Thyroid gland (tissue), 4 donors: ENCODE measurements at regions not wholly inside any gene's neighbourhood (a gene's known extent, or its start where the extent isn't known, plus 50 kb on each side); places are given as distances from the start of the nearest gene placed in this dataset.

Experiments used
- POLR2A ChIP-seq, 2 donors: fragments of 450-650 bp; IDR thresholded peaks; one replicate each; pipeline ENCODE4 v1.6.1; 2017; ENCODE audit warnings: antibody characterized with exemption in 2 of 2, mild to moderate bottlenecking in 2 of 2, moderate library complexity in 1 of 2
- TF ChIP-seq, protein P1 (sequence below), 6 experiments: fragments of 200-600 bp in 3 of 6; fragments of 450-650 bp in 3 of 6; sonication (generic) in 3 of 6; IDR thresholded peaks; one replicate each; pipeline ENCODE4 v1.5.1; 2016 to 2019; ENCODE audit warnings: antibody characterized with exemption in 6 of 6, mild to moderate bottlenecking in 2 of 6, inconsistent platforms in 1 of 6, moderate library complexity in 1 of 6

GRCh38 chrX:140163371-140164159, 198.2 kb upstream of the CXorf66 start:
- TF ChIP-seq, protein P1, sequence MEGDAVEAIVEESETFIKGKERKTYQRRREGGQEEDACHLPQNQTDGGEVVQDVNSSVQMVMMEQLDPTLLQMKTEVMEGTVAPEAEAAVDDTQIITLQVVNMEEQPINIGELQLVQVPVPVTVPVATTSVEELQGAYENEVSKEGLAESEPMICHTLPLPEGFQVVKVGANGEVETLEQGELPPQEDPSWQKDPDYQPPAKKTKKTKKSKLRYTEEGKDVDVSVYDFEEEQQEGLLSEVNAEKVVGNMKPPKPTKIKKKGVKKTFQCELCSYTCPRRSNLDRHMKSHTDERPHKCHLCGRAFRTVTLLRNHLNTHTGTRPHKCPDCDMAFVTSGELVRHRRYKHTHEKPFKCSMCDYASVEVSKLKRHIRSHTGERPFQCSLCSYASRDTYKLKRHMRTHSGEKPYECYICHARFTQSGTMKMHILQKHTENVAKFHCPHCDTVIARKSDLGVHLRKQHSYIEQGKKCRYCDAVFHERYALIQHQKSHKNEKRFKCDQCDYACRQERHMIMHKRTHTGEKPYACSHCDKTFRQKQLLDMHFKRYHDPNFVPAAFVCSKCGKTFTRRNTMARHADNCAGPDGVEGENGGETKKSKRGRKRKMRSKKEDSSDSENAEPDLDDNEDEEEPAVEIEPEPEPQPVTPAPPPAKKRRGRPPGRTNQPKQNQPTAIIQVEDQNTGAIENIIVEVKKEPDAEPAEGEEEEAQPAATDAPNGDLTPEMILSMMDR (IDR thresholded peaks at IDR 0.05) = no peak
- TF ChIP-seq POLR2A (IDR thresholded peaks at IDR 0.05) = no peak
